Spleen (tissue), 7 donors: ENCODE measurements at regions not wholly inside any gene's neighbourhood (a gene's known extent, or its start where the extent isn't known, plus 50 kb on each side); places are given as distances from the start of the nearest gene placed in this dataset.

ENCODE experiments used
- POLR2A ChIP-seq, 3 donors: fragments of 450-650 bp; IDR thresholded peaks; one replicate each; pipeline ENCODE4 v1.5.1; 2017; ENCODE audit warnings: antibody characterized with exemption in 3 of 3, mild to moderate bottlenecking in 1 of 3
- POLR2AphosphoS5 ChIP-seq, 3 donors: sonication (generic); formaldehyde crosslinking; IDR thresholded peaks; one replicate each; pipeline ENCODE4 v1.5.1; 2017; ENCODE audit warnings: antibody characterized with exemption in 3 of 3
- TF ChIP-seq, protein P1 (sequence below), 11 experiments: fragments of 200-600 bp in 7 of 11; fragments of 450-650 bp in 4 of 11; sonication (generic) in 4 of 11; IDR thresholded peaks in 8 of 11; conservative IDR thresholded peaks in 3 of 11; 1 replicate in 7 of 11; 2 replicates in 4 of 11; pipeline versions ENCODE4 v1.4.0 to v1.8.0; 2016 to 2021; ENCODE audit warnings: antibody characterized with exemption in 11 of 11, inconsistent platforms in 4 of 11, mild to moderate bottlenecking in 1 of 11
- donor health status: DM: no; HTN: no; CAD: no; lungs with moderate emphysema.
- donor health status: DM: no; HTN: no; CAD: no.
- donor health status: DM: no; HTN: no; CAD: no.

DNA sequence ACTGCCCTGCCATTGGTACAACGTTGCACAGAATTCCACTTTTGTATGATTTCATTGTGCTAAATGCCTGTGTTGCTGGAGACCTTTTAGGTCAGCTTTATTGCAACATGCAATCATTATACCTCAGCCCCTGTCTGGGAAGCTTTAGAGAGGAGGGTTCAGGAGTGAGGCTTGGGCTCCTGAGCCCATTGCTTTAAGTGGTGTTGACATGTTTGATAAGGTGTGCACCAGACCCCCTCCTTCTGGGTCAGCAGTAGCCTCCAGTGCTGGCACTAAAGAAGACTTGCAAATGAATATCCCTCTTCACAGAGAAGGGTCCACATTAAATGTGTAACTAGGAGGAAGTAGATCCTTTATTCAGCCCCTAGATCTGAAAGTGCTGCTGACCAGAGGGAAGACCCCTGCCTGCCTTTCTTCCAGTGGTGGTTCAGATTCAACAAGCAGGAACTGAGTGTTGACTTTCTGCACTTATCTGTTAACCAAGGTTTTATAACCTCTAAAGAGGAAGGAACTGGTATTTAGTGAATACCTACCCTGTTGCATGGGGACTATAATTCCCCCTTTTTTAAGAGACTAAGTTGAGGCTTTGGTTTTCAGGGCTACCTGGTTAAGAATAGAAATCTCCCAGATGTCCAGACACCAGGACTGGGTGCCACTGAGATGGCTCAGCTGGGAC is 369.4 kb upstream of the IGFBP3 start:
- no peak for TF ChIP-seq POLR2A (IDR thresholded peaks at IDR 0.05)
- TF ChIP-seq, protein P1, sequence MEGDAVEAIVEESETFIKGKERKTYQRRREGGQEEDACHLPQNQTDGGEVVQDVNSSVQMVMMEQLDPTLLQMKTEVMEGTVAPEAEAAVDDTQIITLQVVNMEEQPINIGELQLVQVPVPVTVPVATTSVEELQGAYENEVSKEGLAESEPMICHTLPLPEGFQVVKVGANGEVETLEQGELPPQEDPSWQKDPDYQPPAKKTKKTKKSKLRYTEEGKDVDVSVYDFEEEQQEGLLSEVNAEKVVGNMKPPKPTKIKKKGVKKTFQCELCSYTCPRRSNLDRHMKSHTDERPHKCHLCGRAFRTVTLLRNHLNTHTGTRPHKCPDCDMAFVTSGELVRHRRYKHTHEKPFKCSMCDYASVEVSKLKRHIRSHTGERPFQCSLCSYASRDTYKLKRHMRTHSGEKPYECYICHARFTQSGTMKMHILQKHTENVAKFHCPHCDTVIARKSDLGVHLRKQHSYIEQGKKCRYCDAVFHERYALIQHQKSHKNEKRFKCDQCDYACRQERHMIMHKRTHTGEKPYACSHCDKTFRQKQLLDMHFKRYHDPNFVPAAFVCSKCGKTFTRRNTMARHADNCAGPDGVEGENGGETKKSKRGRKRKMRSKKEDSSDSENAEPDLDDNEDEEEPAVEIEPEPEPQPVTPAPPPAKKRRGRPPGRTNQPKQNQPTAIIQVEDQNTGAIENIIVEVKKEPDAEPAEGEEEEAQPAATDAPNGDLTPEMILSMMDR (IDR thresholded peaks at IDR 0.05 in 8 of 11, conservative IDR thresholded peaks at IDR 0.05 in 3 of 11): no peak
- no peak for TF ChIP-seq POLR2AphosphoS5 (IDR thresholded peaks at IDR 0.05)
